HL-60 (cell line): ENCODE measurements at regions not wholly inside any gene's neighbourhood (a gene's known extent, or its start where the extent isn't known, plus 50 kb on each side); places are given as distances from the start of the nearest gene placed in this dataset.
A peak's percentile ranks its signal among the peaks of the same experiment; 100 is the strongest.

Experiments used
- DNase-seq, 2 experiments: peaks; one replicate each; pipeline ENCODE4 v3.0.0-alpha.2; 2010 to 2020; ENCODE audit warnings: low read depth in 1 of 2, low spot score in 1 of 2
- H3K27ac ChIP-seq: fragments of 250-450 bp; sonication (Bioruptor Pico); replicated peaks from 2 replicates; pipeline ENCODE4 v1.5.1; 2020; ENCODE audit warnings: mild to moderate bottlenecking, moderate library complexity
- H3K27me3 ChIP-seq: fragments of 250-450 bp; sonication (Bioruptor Pico); 2 replicates; pipeline ENCODE4 v1.5.1; 2021; ENCODE audit warnings: mild to moderate bottlenecking, moderate library complexity; ENCODE audit not compliant: insufficient read depth, poor library complexity, severe bottlenecking
- H3K4me3 ChIP-seq: replicated peaks from 2 replicates; pipeline ENCODE4 v1.5.1; 2011; ENCODE audit warnings: mild to moderate bottlenecking, control low read depth, low read length; ENCODE audit not compliant: insufficient read depth
- GABPA ChIP-seq: IDR thresholded peaks from 2 replicates; pipeline ENCODE4 v1.6.1; 2012; ENCODE audit warnings: low read depth
- POLR2AphosphoS5 ChIP-seq: IDR thresholded peaks from 2 replicates; pipeline ENCODE4 v1.6.1; 2012; ENCODE audit warnings: low read depth
- SPI1 ChIP-seq: IDR thresholded peaks from 2 replicates; pipeline ENCODE4 v1.6.1; 2012; ENCODE audit warnings: low read depth, mild to moderate bottlenecking, borderline replicate concordance
- TF ChIP-seq, protein P1 (sequence below): IDR thresholded peaks from one replicate; pipeline ENCODE4 v1.5.1; 2011; ENCODE audit warnings: low read length, control low read depth, inconsistent platforms; ENCODE audit not compliant: insufficient read depth
- TF ChIP-seq, protein P2 (sequence below): IDR thresholded peaks from 2 replicates; pipeline ENCODE4 v1.6.1; 2012; ENCODE audit warnings: low read depth; ENCODE audit not compliant: insufficient replicate concordance

DNA sequence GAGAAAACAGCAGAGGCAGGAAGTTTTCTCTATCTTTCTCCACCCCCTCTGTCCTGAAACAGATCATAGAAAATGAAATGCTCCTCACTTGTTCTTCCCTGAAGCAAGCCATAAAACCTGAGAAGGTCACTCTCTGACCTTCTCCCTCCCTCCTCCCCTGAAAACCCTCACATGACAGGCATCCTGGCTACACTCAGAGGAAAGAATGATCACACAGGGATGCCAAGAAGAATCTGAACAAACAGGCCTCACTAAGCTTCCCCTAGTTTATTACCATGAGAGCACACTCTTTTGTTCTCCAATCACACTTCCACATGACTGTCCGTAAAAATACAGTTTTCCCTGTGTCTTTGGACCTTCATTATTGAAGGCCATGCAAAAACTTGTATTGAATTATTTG, 300.1 kb downstream of the BUD13 start:
- DNase-seq: no peak
- H3K27ac ChIP-seq: no peak overlapping the region

DNA sequence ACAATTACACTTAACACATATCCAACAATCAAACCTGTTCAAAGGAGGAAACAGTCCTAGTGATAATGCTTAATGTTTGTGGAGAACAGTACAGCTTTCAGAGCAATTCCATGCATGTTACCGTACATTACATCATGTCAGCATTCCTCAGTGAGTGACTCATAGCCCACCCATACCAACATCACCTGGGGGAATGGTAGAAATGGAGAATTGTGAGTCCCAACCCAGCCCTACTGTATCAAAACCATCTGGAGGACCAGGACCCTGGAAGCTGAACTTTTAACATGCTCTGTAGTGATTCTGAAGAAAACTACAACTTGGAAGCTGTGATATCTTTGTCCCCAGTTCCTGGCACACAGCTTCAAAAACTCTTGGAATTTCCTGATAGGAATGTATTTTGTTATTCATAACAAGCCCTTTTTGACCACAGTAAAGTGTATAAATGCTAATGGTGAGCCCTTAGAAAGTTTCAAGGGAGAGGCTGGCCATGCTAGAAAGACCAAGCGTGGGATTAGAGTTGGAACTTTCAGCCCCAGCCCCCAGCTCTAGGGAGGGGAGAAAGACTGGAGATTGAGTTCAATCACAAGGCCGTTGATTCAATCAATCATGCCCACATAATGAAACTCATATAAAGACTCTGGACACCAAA, 301.1 kb downstream of the BUD13 start:
- Histone ChIP-seq H3K4me3 (no peak overlapping the region), H3K27ac (no peak overlapping the region), H3K27me3 (peaks cover 12% of the 10 kb centered on the region)
- DNase-seq: no peak
- TF ChIP-seq GABPA (no peak), SPI1 (no peak), POLR2AphosphoS5 (no peak)
- TF ChIP-seq, protein P1, sequence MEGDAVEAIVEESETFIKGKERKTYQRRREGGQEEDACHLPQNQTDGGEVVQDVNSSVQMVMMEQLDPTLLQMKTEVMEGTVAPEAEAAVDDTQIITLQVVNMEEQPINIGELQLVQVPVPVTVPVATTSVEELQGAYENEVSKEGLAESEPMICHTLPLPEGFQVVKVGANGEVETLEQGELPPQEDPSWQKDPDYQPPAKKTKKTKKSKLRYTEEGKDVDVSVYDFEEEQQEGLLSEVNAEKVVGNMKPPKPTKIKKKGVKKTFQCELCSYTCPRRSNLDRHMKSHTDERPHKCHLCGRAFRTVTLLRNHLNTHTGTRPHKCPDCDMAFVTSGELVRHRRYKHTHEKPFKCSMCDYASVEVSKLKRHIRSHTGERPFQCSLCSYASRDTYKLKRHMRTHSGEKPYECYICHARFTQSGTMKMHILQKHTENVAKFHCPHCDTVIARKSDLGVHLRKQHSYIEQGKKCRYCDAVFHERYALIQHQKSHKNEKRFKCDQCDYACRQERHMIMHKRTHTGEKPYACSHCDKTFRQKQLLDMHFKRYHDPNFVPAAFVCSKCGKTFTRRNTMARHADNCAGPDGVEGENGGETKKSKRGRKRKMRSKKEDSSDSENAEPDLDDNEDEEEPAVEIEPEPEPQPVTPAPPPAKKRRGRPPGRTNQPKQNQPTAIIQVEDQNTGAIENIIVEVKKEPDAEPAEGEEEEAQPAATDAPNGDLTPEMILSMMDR: no peak
- TF ChIP-seq, protein P2, sequence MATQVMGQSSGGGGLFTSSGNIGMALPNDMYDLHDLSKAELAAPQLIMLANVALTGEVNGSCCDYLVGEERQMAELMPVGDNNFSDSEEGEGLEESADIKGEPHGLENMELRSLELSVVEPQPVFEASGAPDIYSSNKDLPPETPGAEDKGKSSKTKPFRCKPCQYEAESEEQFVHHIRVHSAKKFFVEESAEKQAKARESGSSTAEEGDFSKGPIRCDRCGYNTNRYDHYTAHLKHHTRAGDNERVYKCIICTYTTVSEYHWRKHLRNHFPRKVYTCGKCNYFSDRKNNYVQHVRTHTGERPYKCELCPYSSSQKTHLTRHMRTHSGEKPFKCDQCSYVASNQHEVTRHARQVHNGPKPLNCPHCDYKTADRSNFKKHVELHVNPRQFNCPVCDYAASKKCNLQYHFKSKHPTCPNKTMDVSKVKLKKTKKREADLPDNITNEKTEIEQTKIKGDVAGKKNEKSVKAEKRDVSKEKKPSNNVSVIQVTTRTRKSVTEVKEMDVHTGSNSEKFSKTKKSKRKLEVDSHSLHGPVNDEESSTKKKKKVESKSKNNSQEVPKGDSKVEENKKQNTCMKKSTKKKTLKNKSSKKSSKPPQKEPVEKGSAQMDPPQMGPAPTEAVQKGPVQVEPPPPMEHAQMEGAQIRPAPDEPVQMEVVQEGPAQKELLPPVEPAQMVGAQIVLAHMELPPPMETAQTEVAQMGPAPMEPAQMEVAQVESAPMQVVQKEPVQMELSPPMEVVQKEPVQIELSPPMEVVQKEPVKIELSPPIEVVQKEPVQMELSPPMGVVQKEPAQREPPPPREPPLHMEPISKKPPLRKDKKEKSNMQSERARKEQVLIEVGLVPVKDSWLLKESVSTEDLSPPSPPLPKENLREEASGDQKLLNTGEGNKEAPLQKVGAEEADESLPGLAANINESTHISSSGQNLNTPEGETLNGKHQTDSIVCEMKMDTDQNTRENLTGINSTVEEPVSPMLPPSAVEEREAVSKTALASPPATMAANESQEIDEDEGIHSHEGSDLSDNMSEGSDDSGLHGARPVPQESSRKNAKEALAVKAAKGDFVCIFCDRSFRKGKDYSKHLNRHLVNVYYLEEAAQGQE: no peak

More for the DNA sequence above, 300.1 kb downstream of the BUD13 start:
- TF ChIP-seq SPI1: no peak
- peaks cover 12% of the 10 kb centered on the region for H3K27me3 ChIP-seq
- H3K4me3 ChIP-seq: no peak overlapping the region

DNA sequence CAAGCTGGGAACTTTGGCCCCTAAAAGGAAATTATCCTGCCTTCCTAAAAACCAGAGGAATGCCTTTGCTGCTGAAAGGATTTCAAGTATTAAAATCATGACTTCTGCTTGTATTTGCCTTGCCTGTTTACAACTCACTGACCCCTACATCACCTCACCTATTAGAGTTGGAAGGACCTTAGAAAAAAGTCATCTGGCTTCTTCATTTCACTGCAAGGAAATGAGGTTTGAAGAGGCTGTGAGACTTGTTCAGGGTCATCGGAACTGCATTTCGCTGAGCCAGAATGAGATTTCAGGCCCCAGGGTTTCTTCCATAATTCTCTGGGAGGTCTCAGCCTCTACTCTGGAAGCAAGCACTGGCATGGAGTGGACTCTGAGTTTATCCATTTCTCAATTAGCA, 304.1 kb downstream of the BUD13 start:
- TF ChIP-seq, protein P2: no peak
- no peak for TF ChIP-seq SPI1
- no peak for TF ChIP-seq GABPA
- TF ChIP-seq, protein P1: no peak
- TF ChIP-seq POLR2AphosphoS5: no peak
- peaks cover 14% of the 10 kb centered on the region for H3K27me3 ChIP-seq

DNA sequence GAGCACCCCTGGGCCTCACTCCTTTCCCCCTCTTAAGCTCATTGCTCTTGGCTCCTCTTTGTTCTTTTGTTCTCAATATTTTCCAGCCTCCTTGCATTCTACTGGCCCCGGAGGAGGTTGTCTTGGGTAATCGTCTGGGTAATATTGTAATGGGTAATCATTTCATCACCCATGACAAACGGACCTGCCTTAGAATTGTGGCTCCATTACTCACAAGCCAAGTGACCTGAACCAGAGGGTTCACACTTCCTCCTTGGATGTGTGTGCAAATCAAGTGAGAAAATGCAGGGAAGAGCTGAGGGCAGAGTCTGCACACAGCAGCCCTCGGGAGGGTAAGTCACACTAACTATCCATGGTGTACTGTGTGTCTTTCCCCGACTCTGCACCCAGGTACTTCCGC, 305.0 kb downstream of the BUD13 start:
- Histone ChIP-seq H3K27ac (no peak overlapping the region), H3K4me3 (no peak overlapping the region), H3K27me3 (peaks cover 7% of the 10 kb centered on the region)
- TF ChIP-seq, protein P1: no peak
- TF ChIP-seq SPI1 (no peak), GABPA (no peak), POLR2AphosphoS5 (no peak)
- TF ChIP-seq, protein P2: no peak
- DNase-seq: peak in 1 of 2 experiments; percentile 10

More for the DNA sequence above, 304.1 kb downstream of the BUD13 start:
- no peak for DNase-seq
- H3K4me3 ChIP-seq: no peak overlapping the region
- no peak overlapping the region for H3K27ac ChIP-seq
